Esophagus muscularis mucosa (tissue), 4 donors: ENCODE measurements at regions not wholly inside any gene's neighbourhood (a gene's known extent, or its start where the extent isn't known, plus 50 kb on each side); places are given as distances from the start of the nearest gene placed in this dataset.

Experiments used
- CTCF ChIP-seq, 3 experiments: fragments of 200-600 bp in 2 of 3; fragments of 450-650 bp in 1 of 3; sonication (generic) in 2 of 3; IDR thresholded peaks; one replicate each; pipeline ENCODE4 v1.5.1; 2017 to 2019; ENCODE audit warnings: antibody characterized with exemption in 3 of 3, mild to moderate bottlenecking in 2 of 3, moderate library complexity in 1 of 3
- EP300 ChIP-seq: sonication (generic); formaldehyde crosslinking; IDR thresholded peaks from one replicate; pipeline ENCODE4 v1.6.1; 2017; ENCODE audit warnings: antibody characterized with exemption
- POLR2A ChIP-seq: fragments of 450-650 bp; IDR thresholded peaks from one replicate; pipeline ENCODE4 v1.6.1; 2017; ENCODE audit warnings: antibody characterized with exemption, moderate library complexity, mild to moderate bottlenecking, low read depth
- POLR2AphosphoS5 ChIP-seq, 2 donors: sonication (generic); formaldehyde crosslinking; IDR thresholded peaks; one replicate each; pipeline ENCODE4 v1.6.1; 2017; ENCODE audit warnings: antibody characterized with exemption in 2 of 2

- TF ChIP-seq CTCF (IDR thresholded peaks at IDR 0.05) (no peak), POLR2A (no peak), EP300 (no peak), POLR2AphosphoS5 (IDR thresholded peaks at IDR 0.05) (no peak)
These were observed 101.2 kb downstream of the SALL1 start for GRCh38 chr16:51049678-51050376.
